ENCODE measurements at regions not wholly inside any gene's neighbourhood (a gene's known extent, or its start where the extent isn't known, plus 50 kb on each side); places are given as distances from the start of the nearest gene placed in this dataset.

DNA sequence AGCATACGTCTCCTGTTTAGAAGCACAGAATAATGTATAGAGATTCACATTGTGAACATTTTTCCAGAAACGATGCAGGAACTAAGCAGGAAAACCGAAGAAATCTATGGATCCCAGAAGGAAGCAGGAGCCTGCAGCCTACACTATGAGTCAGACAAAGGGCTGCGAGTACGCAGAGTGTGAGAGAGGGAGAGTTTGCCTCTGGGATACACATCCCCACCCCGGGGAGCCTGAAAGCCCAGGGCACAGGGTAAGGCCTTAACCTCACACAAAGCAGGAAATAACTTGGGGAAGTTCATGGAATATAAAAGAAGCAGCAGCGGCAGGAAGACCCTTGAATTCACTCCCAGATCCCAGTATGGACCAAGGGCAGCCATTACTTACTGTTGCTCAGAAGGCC lies 842.1 kb upstream of the MANEA start:
- no peak for TF ChIP-seq POLR2A (IDR thresholded peaks at IDR 0.05)
- TF ChIP-seq, protein P1, sequence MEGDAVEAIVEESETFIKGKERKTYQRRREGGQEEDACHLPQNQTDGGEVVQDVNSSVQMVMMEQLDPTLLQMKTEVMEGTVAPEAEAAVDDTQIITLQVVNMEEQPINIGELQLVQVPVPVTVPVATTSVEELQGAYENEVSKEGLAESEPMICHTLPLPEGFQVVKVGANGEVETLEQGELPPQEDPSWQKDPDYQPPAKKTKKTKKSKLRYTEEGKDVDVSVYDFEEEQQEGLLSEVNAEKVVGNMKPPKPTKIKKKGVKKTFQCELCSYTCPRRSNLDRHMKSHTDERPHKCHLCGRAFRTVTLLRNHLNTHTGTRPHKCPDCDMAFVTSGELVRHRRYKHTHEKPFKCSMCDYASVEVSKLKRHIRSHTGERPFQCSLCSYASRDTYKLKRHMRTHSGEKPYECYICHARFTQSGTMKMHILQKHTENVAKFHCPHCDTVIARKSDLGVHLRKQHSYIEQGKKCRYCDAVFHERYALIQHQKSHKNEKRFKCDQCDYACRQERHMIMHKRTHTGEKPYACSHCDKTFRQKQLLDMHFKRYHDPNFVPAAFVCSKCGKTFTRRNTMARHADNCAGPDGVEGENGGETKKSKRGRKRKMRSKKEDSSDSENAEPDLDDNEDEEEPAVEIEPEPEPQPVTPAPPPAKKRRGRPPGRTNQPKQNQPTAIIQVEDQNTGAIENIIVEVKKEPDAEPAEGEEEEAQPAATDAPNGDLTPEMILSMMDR (IDR thresholded peaks at IDR 0.05), result no peak

Data from heart left ventricle (tissue), 13 donors.